CD14-positive monocyte (primary cell): ENCODE measurements at regions not wholly inside any gene's neighbourhood (a gene's known extent, or its start where the extent isn't known, plus 50 kb on each side); places are given as distances from the start of the nearest gene placed in this dataset.

ENCODE experiments used
- DNase-seq, 3 donors: peaks; one replicate each; pipeline ENCODE4 v3.0.0-alpha.2; 2011 to 2022
- H2AFZ ChIP-seq: 2 replicates; pipeline ENCODE4 v1.6.0; 2012; ENCODE audit warnings: mild to moderate bottlenecking, low read depth, low read length, inconsistent platforms; ENCODE audit not compliant: insufficient read depth, poor library complexity, severe bottlenecking
- H3K27ac ChIP-seq, 2 donors: 1 replicate in 1 of 2; 2 replicates in 1 of 2; pipeline ENCODE4 v1.5.1; 2012 to 2013; ENCODE audit warnings: low read length in 2 of 2, control low read depth in 1 of 2, inconsistent platforms in 1 of 2, low read depth in 1 of 2, mild to moderate bottlenecking in 1 of 2
- H3K27me3 ChIP-seq, 2 donors: one replicate each; pipeline versions ENCODE4 v1.6.0 to v1.6.1; 2011 to 2013; ENCODE audit warnings: low read length in 2 of 2; ENCODE audit not compliant: control insufficient read depth in 2 of 2, insufficient read depth in 2 of 2
- H3K36me3 ChIP-seq, 2 donors: replicated peaks in 1 of 2; 1 replicate in 1 of 2; 2 replicates in 1 of 2; pipeline versions ENCODE4 v1.5.1 to v1.6.1; 2012 to 2013; ENCODE audit warnings: low read length in 2 of 2, control low read depth in 1 of 2, inconsistent platforms in 1 of 2, mild to moderate bottlenecking in 1 of 2; ENCODE audit not compliant: insufficient read depth in 2 of 2, control insufficient read depth in 1 of 2
- H3K4me1 ChIP-seq, 2 donors: 1 replicate in 1 of 2; 2 replicates in 1 of 2; pipeline versions ENCODE4 v1.5.1 to v1.6.1; 2012 to 2013; ENCODE audit warnings: low read length in 2 of 2, control low read depth in 1 of 2, inconsistent platforms in 1 of 2, mild to moderate bottlenecking in 1 of 2, moderate library complexity in 1 of 2; ENCODE audit not compliant: insufficient read depth in 2 of 2, control insufficient read depth in 1 of 2
- H3K4me2 ChIP-seq: replicated peaks from 2 replicates; pipeline ENCODE3; 2012; ENCODE audit warnings: low read length, moderate library complexity, mild to moderate bottlenecking; ENCODE audit not compliant: poor library complexity, severe bottlenecking; ENCODE audit errors: extremely low read depth
- H3K4me3 ChIP-seq, 3 experiments: fragments of 200-600 bp in 1 of 3; sonication (generic) in 1 of 3; replicated peaks in 1 of 3; 1 replicate in 2 of 3; 2 replicates in 1 of 3; pipeline ENCODE4 v1.5.1; 2011 to 2013; ENCODE audit warnings: low read length in 3 of 3, mild to moderate bottlenecking in 3 of 3, control low read depth in 2 of 3, low read depth in 2 of 3, inconsistent platforms in 1 of 3, moderate library complexity in 1 of 3
- H3K79me2 ChIP-seq: 2 replicates; pipeline ENCODE4 v1.6.0; 2012; ENCODE audit warnings: mild to moderate bottlenecking, control low read depth, inconsistent platforms, low read length, moderate library complexity; ENCODE audit not compliant: insufficient read depth
- H3K9ac ChIP-seq: 2 replicates; pipeline ENCODE4 v1.6.0; 2017; ENCODE audit warnings: low read length, mild to moderate bottlenecking; ENCODE audit not compliant: insufficient read depth, poor library complexity, severe bottlenecking
- H3K9me3 ChIP-seq, 2 donors: replicated peaks in 1 of 2; 1 replicate in 1 of 2; 2 replicates in 1 of 2; pipeline versions ENCODE4 v1.5.1 to v1.6.1; 2012 to 2013; ENCODE audit warnings: low read length in 2 of 2, control low read depth in 1 of 2; ENCODE audit not compliant: control insufficient read depth in 1 of 2, insufficient read depth in 1 of 2
- H4K20me1 ChIP-seq: 2 replicates; pipeline ENCODE4 v1.6.0; 2012; ENCODE audit warnings: mild to moderate bottlenecking, low read length, control low read depth, moderate library complexity; ENCODE audit not compliant: insufficient read depth
- H3K27ac Mint-ChIP-seq, 7 donors: one replicate each; pipeline ENCODE4 v1.8.0; 2020; ENCODE audit warnings: mild to moderate bottlenecking in 7 of 7, mixed read lengths in 7 of 7, moderate library complexity in 6 of 7, inconsistent platforms in 2 of 7
- H3K27me3 Mint-ChIP-seq, 3 donors: one replicate each; pipeline ENCODE4 v1.8.0; 2021 to 2022; ENCODE audit warnings: low read depth in 3 of 3, mild to moderate bottlenecking in 3 of 3, mixed read lengths in 3 of 3, moderate library complexity in 3 of 3, inconsistent platforms in 1 of 3
- H3K36me3 Mint-ChIP-seq, 2 donors: one replicate each; pipeline ENCODE4 v1.8.0; 2020; ENCODE audit warnings: mixed read lengths in 2 of 2, inconsistent platforms in 1 of 2, mild to moderate bottlenecking in 1 of 2
- H3K4me1 Mint-ChIP-seq: one replicate; pipeline ENCODE4 v1.8.0; 2020; ENCODE audit warnings: mild to moderate bottlenecking, mixed read lengths
- H3K4me3 Mint-ChIP-seq, 2 donors: one replicate each; pipeline ENCODE4 v1.8.0; 2020; ENCODE audit warnings: mild to moderate bottlenecking in 2 of 2, mixed read lengths in 2 of 2, moderate library complexity in 1 of 2
- H3K9me3 Mint-ChIP-seq, 7 donors: one replicate each; pipeline ENCODE4 v1.8.0; 2020 to 2022; ENCODE audit warnings: mixed read lengths in 7 of 7, mild to moderate bottlenecking in 6 of 7, moderate library complexity in 6 of 7, inconsistent platforms in 2 of 7
- WGBS: methylation state at CpG from one replicate; pipeline ENCODE4 v1.1.5; 2013; ENCODE audit warnings: missing lambda C conversion rate; ENCODE audit not compliant: insufficient coverage; 5-methylcytosine and 5-hydroxymethylcytosine counted together
- intact Hi-C, 2 donors: fragments of 100-400 bp; cut with micrococcal nuclease; formaldehyde crosslinking; loops; one replicate each; pipeline versions ENCODE4 v1.15.0 to v1.15.1; 2023
- TF ChIP-seq, protein P1 (sequence below): fragments of 200-600 bp; IDR thresholded peaks from one replicate; pipeline ENCODE4 v1.8.0; 2022; ENCODE audit warnings: antibody characterized with exemption, mild to moderate bottlenecking

- DNase-seq = no peak
- no peaks in the 10 kb centered on the region for H3K79me2 ChIP-seq
- no CpG with 5 or more reads among the region's 2 CpGs for WGBS
- no peaks in the 10 kb centered on the region for H3K9me3 ChIP-seq
- H3K9ac ChIP-seq = no peak overlapping the region
- H3K27me3 ChIP-seq = no peaks in the 10 kb centered on the region
- H3K36me3 ChIP-seq = no peaks in the 10 kb centered on the region
- H3K27ac ChIP-seq = no peak overlapping the region
- H3K36me3 Mint-ChIP-seq = no peaks in the 10 kb centered on the region
- no peaks in the 10 kb centered on the region for H3K27me3 Mint-ChIP-seq
- no peaks in the 10 kb centered on the region for H3K4me1 Mint-ChIP-seq
- no peaks in the 10 kb centered on the region for H3K4me1 ChIP-seq
- H3K27ac Mint-ChIP-seq = peak overlapping the region in 1 of 7 donors; percentile 7
- TF ChIP-seq, protein P1, sequence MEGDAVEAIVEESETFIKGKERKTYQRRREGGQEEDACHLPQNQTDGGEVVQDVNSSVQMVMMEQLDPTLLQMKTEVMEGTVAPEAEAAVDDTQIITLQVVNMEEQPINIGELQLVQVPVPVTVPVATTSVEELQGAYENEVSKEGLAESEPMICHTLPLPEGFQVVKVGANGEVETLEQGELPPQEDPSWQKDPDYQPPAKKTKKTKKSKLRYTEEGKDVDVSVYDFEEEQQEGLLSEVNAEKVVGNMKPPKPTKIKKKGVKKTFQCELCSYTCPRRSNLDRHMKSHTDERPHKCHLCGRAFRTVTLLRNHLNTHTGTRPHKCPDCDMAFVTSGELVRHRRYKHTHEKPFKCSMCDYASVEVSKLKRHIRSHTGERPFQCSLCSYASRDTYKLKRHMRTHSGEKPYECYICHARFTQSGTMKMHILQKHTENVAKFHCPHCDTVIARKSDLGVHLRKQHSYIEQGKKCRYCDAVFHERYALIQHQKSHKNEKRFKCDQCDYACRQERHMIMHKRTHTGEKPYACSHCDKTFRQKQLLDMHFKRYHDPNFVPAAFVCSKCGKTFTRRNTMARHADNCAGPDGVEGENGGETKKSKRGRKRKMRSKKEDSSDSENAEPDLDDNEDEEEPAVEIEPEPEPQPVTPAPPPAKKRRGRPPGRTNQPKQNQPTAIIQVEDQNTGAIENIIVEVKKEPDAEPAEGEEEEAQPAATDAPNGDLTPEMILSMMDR = no peak
- no peak overlapping the region for H3K4me3 ChIP-seq
- H3K4me2 ChIP-seq = no peak overlapping the region
- intact Hi-C loops = no loop called here
- peaks cover 0 to 5% (median 2%) of the 10 kb centered on the region in 7 donors for H3K9me3 Mint-ChIP-seq
- no peak overlapping the region for H3K4me3 Mint-ChIP-seq
- H2AFZ ChIP-seq = no peak overlapping the region
- H4K20me1 ChIP-seq = no peaks in the 10 kb centered on the region
Observed at GRCh38 chr3:159497361-159497760, 491.3 kb upstream of the IL12A start.

DNA sequence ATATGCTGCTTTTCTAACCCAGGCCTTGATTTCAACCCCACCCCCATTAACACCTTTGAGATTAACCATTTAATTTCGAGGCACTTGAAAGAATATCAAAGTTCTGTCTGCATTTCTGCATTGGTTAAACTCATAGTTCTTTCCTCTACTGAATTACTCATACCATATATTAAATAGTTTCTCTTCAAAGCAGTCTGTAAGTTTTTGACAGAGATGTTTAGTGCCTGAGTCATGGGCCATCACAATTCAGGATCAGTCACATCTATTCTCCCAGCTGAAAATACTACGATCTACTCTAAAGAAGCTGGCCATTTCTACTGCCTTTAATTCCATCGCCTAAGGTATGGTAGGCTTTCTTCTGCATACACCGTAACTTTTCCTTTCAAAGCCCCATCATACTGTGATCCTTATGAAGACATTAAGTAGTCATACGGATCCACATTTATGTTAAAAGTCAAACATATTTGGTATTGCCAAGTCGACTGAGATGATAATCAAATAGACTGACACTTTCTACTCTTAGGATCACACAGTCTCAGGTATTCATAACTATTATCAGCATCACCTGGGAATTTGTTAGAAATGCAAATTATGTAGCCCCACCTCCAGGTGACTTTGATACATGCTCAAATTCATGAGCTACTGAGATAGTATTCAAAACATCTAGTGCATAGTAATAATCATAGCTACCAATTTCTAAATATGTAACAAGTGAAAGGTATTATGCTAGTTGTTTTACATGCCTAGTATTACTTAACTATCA lies 489.4 kb upstream of the IL12A start:
- no peaks in the 10 kb centered on the region for H4K20me1 ChIP-seq
- no peaks in the 10 kb centered on the region for H3K79me2 ChIP-seq
- no peak overlapping the region for H2AFZ ChIP-seq
- WGBS = 40% methylated on average over 2 of the region's 6 CpGs
- Mint-ChIP-seq H3K36me3 (no peaks in the 10 kb centered on the region), H3K27me3 (no peaks in the 10 kb centered on the region), H3K9me3 (peaks cover 0 to 3% (median 2%) of the 10 kb centered on the region in 7 donors), H3K27ac (no peak overlapping the region), H3K4me1 (no peaks in the 10 kb centered on the region), H3K4me3 (no peak overlapping the region)
- no peaks in the 10 kb centered on the region for H3K36me3 ChIP-seq
- H3K4me1 ChIP-seq = no peaks in the 10 kb centered on the region
- no peak overlapping the region for H3K4me2 ChIP-seq
- DNase-seq = no peak
- TF ChIP-seq, protein P1 = no peak
- H3K27ac ChIP-seq = no peak overlapping the region
- H3K9ac ChIP-seq = no peak overlapping the region
- H3K4me3 ChIP-seq = no peak overlapping the region
- H3K9me3 ChIP-seq = no peaks in the 10 kb centered on the region
- H3K27me3 ChIP-seq = no peaks in the 10 kb centered on the region
- intact Hi-C loops = no loop called here
